H9 (cell line): ENCODE measurements at regions not wholly inside any gene's neighbourhood (a gene's known extent, or its start where the extent isn't known, plus 50 kb on each side); places are given as distances from the start of the nearest gene placed in this dataset.

Experiments
- DNase-seq: peaks from one replicate; pipeline ENCODE4 v3.0.0-alpha.2; 2017
- H2AFZ ChIP-seq: one replicate; pipeline ENCODE4 v1.6.1; 2013; ENCODE audit warnings: mild to moderate bottlenecking, low read length, control low read depth, moderate library complexity
- H2AK5ac ChIP-seq: 2 replicates; pipeline ENCODE4 v1.6.1; 2013; ENCODE audit warnings: low read length, control low read depth, mixed read lengths; ENCODE audit not compliant: insufficient read length
- H2BK120ac ChIP-seq: one replicate; pipeline ENCODE4 v1.6.1; 2013; ENCODE audit warnings: low read depth, mild to moderate bottlenecking, low read length, control low read depth, inconsistent platforms; ENCODE audit not compliant: poor library complexity, severe bottlenecking
- H2BK12ac ChIP-seq: 2 replicates; pipeline ENCODE4 v1.6.1; 2013; ENCODE audit warnings: low read length, control low read depth, mixed read lengths, low read depth; ENCODE audit not compliant: insufficient read length
- H2BK15ac ChIP-seq: 2 replicates; pipeline ENCODE4 v1.6.1; 2013; ENCODE audit warnings: low read depth, low read length, control low read depth
- H2BK20ac ChIP-seq: one replicate; pipeline ENCODE4 v1.6.1; 2013; ENCODE audit warnings: low read depth, mild to moderate bottlenecking, low read length, control low read depth, inconsistent platforms; ENCODE audit not compliant: poor library complexity, severe bottlenecking
- H2BK5ac ChIP-seq: 2 replicates; pipeline ENCODE4 v1.6.1; 2013; ENCODE audit warnings: low read length, control low read depth, mixed read lengths; ENCODE audit not compliant: insufficient read length
- H3K14ac ChIP-seq: 2 replicates; pipeline ENCODE4 v1.6.1; 2013; ENCODE audit warnings: low read length, control low read depth; ENCODE audit not compliant: insufficient read depth
- H3K18ac ChIP-seq: 2 replicates; pipeline ENCODE4 v1.6.1; 2013; ENCODE audit warnings: low read depth, mild to moderate bottlenecking, mixed read lengths, low read length, control low read depth; ENCODE audit not compliant: insufficient read length
- H3K23ac ChIP-seq: 2 replicates; pipeline ENCODE4 v1.6.1; 2013; ENCODE audit warnings: low read length, control low read depth, mixed read lengths, low read depth; ENCODE audit not compliant: insufficient read length
- H3K23me2 ChIP-seq: 2 replicates; pipeline ENCODE4 v1.6.1; 2013; ENCODE audit warnings: low read depth, mild to moderate bottlenecking, mixed read lengths, low read length, control low read depth; ENCODE audit not compliant: insufficient read length, poor library complexity, severe bottlenecking
- H3K27ac ChIP-seq: 2 replicates; pipeline ENCODE4 v1.5.1; 2013; ENCODE audit warnings: low read length, control low read depth, mixed read lengths, low read depth; ENCODE audit not compliant: insufficient read length
- H3K27me3 ChIP-seq: 2 replicates; pipeline ENCODE4 v1.6.1; 2013; ENCODE audit warnings: low read length, control low read depth, inconsistent platforms; ENCODE audit not compliant: insufficient read depth
- H3K4ac ChIP-seq: 2 replicates; pipeline ENCODE4 v1.6.1; 2013; ENCODE audit warnings: low read depth, mild to moderate bottlenecking, control low read depth, inconsistent platforms, low read length, moderate library complexity
- H3K4me1 ChIP-seq: 2 replicates; pipeline ENCODE4 v1.6.1; 2013; ENCODE audit warnings: low read length, control low read depth, inconsistent platforms; ENCODE audit not compliant: insufficient read depth
- H3K4me2 ChIP-seq: 2 replicates; pipeline ENCODE4 v1.6.1; 2013; ENCODE audit warnings: low read length, control low read depth, mixed read lengths; ENCODE audit not compliant: insufficient read length, insufficient read depth
- H3K56ac ChIP-seq: 2 replicates; pipeline ENCODE4 v1.6.1; 2013; ENCODE audit warnings: low read depth, mild to moderate bottlenecking, mixed read lengths, low read length, control low read depth; ENCODE audit not compliant: insufficient read length
- H3K79me1 ChIP-seq: 2 replicates; pipeline ENCODE4 v1.6.1; 2013; ENCODE audit warnings: low read depth, mild to moderate bottlenecking, moderate library complexity, low read length, control low read depth, inconsistent platforms; ENCODE audit not compliant: insufficient read depth, poor library complexity, severe bottlenecking
- H3K79me2 ChIP-seq: 2 replicates; pipeline ENCODE4 v1.6.1; 2013; ENCODE audit warnings: low read length, control low read depth, inconsistent platforms; ENCODE audit not compliant: insufficient read depth
- H3K9ac ChIP-seq: 2 replicates; pipeline ENCODE4 v1.6.1; 2013; ENCODE audit warnings: low read length, control low read depth, mixed read lengths; ENCODE audit not compliant: insufficient read length; ENCODE audit errors: extremely low read depth
- H3K9me3 ChIP-seq: one replicate; pipeline ENCODE4 v1.6.1; 2013; ENCODE audit warnings: low read depth, low read length, inconsistent platforms; ENCODE audit not compliant: control insufficient read depth
- H3T11ph ChIP-seq: one replicate; pipeline ENCODE4 v1.6.1; 2013; ENCODE audit warnings: mild to moderate bottlenecking, low read length, control low read depth, inconsistent platforms
- H4K20me1 ChIP-seq: one replicate; pipeline ENCODE4 v1.6.1; 2013; ENCODE audit not compliant: control insufficient read depth, insufficient read length, insufficient read depth
- H4K5ac ChIP-seq: 2 replicates; pipeline ENCODE4 v1.6.1; 2013; ENCODE audit warnings: low read depth, mild to moderate bottlenecking, mixed read lengths, low read length, control low read depth; ENCODE audit not compliant: insufficient read length
- H4K8ac ChIP-seq: replicated peaks from 2 replicates; pipeline ENCODE4 v1.6.1; 2013; ENCODE audit warnings: low read length, control low read depth, mixed read lengths, low read depth; ENCODE audit not compliant: insufficient read length
- H4K91ac ChIP-seq: 2 replicates; pipeline ENCODE4 v1.6.1; 2013; ENCODE audit warnings: low read depth, mild to moderate bottlenecking, moderate library complexity, mixed read lengths, low read length, control low read depth; ENCODE audit not compliant: insufficient read length
- H3K27ac Mint-ChIP-seq, 3 experiments: 2 replicates in 2 of 3; 3 replicates in 1 of 3; pipeline ENCODE4 v1.8.0; 2020 to 2021; ENCODE audit warnings: mixed read lengths in 3 of 3, mild to moderate bottlenecking in 1 of 3, moderate library complexity in 1 of 3
- H3K27me3 Mint-ChIP-seq: 2 replicates; pipeline ENCODE4 v1.8.0; 2021; ENCODE audit warnings: low read depth, mild to moderate bottlenecking, moderate library complexity, mixed read lengths
- H3K36me3 Mint-ChIP-seq, 3 experiments: 2 replicates in 2 of 3; 3 replicates in 1 of 3; pipeline ENCODE4 v1.8.0; 2020 to 2021; ENCODE audit warnings: low read depth in 3 of 3, mixed read lengths in 3 of 3; ENCODE audit not compliant: insufficient read depth in 1 of 3
- H3K4me1 Mint-ChIP-seq, 2 experiments: 2 replicates each; pipeline ENCODE4 v1.8.0; 2020; ENCODE audit warnings: mixed read lengths in 2 of 2
- H3K4me3 Mint-ChIP-seq, 2 experiments: 2 replicates in 1 of 2; 3 replicates in 1 of 2; pipeline ENCODE4 v1.8.0; 2020 to 2021; ENCODE audit warnings: mild to moderate bottlenecking in 2 of 2, mixed read lengths in 2 of 2, moderate library complexity in 1 of 2
- H3K9me3 Mint-ChIP-seq, 2 experiments: 2 replicates in 1 of 2; 3 replicates in 1 of 2; pipeline ENCODE4 v1.8.0; 2020; ENCODE audit warnings: mild to moderate bottlenecking in 2 of 2, mixed read lengths in 2 of 2, moderate library complexity in 1 of 2
- WGBS: extraction: QIAGEN DNeasy Blood & Tissue Kit; methylation state at CpG from one replicate; pipeline ENCODE4 v1.1.7; 2013; ENCODE audit warnings: missing lambda C conversion rate, low lambda C conversion rate, mixed read lengths; ENCODE audit not compliant: insufficient read length; ENCODE audit errors: extremely low coverage; 5-methylcytosine and 5-hydroxymethylcytosine counted together
- TF ChIP-seq, protein P1 (sequence below): fragments of 200-600 bp; sonication (generic); conservative IDR thresholded peaks from 3 replicates; pipeline ENCODE4 v1.8.0; 2021; ENCODE audit warnings: antibody characterized with exemption, mild to moderate bottlenecking

DNA sequence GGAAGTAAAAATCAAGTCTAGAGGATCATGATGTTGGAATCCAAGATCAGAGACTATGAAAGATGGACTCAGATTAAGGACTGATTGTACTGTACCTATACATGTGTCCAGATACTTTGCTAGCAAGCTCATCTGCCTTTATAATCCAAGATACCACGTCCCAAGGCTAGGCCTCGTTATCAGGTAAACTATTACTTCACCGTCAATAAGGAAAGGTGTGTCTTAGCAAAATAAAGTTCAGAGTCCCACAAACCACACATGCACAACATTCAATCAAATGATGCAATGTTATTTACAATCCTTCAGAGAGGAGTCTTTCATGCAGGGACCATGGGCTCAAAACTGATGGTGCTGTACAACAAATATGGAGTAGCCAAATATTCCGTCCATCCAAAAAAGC, 1092.9 kb downstream of the IGSF11 start:
- Histone ChIP-seq H3K4me1 (no peaks in the 10 kb centered on the region), H3K4me2 (no peak overlapping the region), H2BK12ac (no peak overlapping the region), H2AFZ (no peak overlapping the region), H3K79me2 (no peaks in the 10 kb centered on the region), H4K91ac (no peak overlapping the region), H3K23me2 (no peaks in the 10 kb centered on the region), H3K4ac (no peak overlapping the region), H3K23ac (no peak overlapping the region), H2BK15ac (no peak overlapping the region), H3K27me3 (no peaks in the 10 kb centered on the region), H2AK5ac (no peak overlapping the region), H3K9me3 (no peaks in the 10 kb centered on the region), H2BK20ac (no peak overlapping the region), H3K56ac (no peak overlapping the region), H2BK5ac (no peak overlapping the region), H4K8ac (no peak overlapping the region), H3K9ac (no peak overlapping the region), H3T11ph (no peak overlapping the region), H3K27ac (no peak overlapping the region), H4K5ac (no peak overlapping the region), H4K20me1 (no peaks in the 10 kb centered on the region), H2BK120ac (no peak overlapping the region), H3K14ac (no peak overlapping the region), H3K79me1 (no peaks in the 10 kb centered on the region), H3K18ac (no peak overlapping the region)
- TF ChIP-seq, protein P1, sequence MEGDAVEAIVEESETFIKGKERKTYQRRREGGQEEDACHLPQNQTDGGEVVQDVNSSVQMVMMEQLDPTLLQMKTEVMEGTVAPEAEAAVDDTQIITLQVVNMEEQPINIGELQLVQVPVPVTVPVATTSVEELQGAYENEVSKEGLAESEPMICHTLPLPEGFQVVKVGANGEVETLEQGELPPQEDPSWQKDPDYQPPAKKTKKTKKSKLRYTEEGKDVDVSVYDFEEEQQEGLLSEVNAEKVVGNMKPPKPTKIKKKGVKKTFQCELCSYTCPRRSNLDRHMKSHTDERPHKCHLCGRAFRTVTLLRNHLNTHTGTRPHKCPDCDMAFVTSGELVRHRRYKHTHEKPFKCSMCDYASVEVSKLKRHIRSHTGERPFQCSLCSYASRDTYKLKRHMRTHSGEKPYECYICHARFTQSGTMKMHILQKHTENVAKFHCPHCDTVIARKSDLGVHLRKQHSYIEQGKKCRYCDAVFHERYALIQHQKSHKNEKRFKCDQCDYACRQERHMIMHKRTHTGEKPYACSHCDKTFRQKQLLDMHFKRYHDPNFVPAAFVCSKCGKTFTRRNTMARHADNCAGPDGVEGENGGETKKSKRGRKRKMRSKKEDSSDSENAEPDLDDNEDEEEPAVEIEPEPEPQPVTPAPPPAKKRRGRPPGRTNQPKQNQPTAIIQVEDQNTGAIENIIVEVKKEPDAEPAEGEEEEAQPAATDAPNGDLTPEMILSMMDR, result no peak
- Mint-ChIP-seq H3K27ac (no peak overlapping the region), H3K4me3 (no peak overlapping the region), H3K9me3 (no peaks in the 10 kb centered on the region), H3K27me3 (no peaks in the 10 kb centered on the region), H3K4me1 (peaks cover 2 to 4% of the 10 kb centered on the region in 2 experiments; a peak in 1 of 4 replicates), H3K36me3 (no peaks in the 10 kb centered on the region; a peak in 2 of 7 replicates)
- WGBS, result no CpG with 5 or more reads among the region's 4 CpGs
- DNase-seq, result no peak
